Heart right ventricle (tissue), 16 donors: ENCODE measurements at regions not wholly inside any gene's neighbourhood (a gene's known extent, or its start where the extent isn't known, plus 50 kb on each side); places are given as distances from the start of the nearest gene placed in this dataset.

Source experiments
- ATAC-seq, 8 donors: fragments of 200-7000 bp; cut with Tn5 transposase; one replicate each; pipeline ENCODE4 v1.9.1; 2020; ENCODE audit warnings: mild to moderate bottlenecking in 8 of 8, moderate library complexity in 8 of 8, moderate number of reproducible peaks in 1 of 8
- DNase-seq, 2 donors: peaks; one replicate each; pipeline ENCODE4 v3.0.0-alpha.2; 2020
- H3K27ac ChIP-seq, 10 donors: fragments of 200-600 bp; sonication (generic) in 2 of 10; one replicate each; pipeline versions ENCODE4 v1.5.0 to v1.8.0; 2020 to 2022; ENCODE audit warnings: mild to moderate bottlenecking in 3 of 10
- H3K27me3 ChIP-seq, 7 donors: fragments of 200-600 bp; one replicate each; pipeline ENCODE4 v1.8.0; 2021 to 2022; ENCODE audit warnings: mild to moderate bottlenecking in 2 of 7
- H3K36me3 ChIP-seq, 9 donors: fragments of 200-600 bp; sonication (generic) in 1 of 9; one replicate each; pipeline versions ENCODE4 v1.5.0 to v1.8.0; 2020 to 2022; ENCODE audit warnings: mild to moderate bottlenecking in 2 of 9
- H3K4me1 ChIP-seq, 9 donors: fragments of 200-600 bp; sonication (generic) in 1 of 9; one replicate each; pipeline versions ENCODE4 v1.5.0 to v1.8.0; 2020 to 2022; ENCODE audit warnings: mild to moderate bottlenecking in 4 of 9
- H3K4me3 ChIP-seq, 10 donors: fragments of 200-600 bp; sonication (generic) in 2 of 10; one replicate each; pipeline versions ENCODE4 v1.5.0 to v1.8.0; 2020 to 2022; ENCODE audit warnings: mild to moderate bottlenecking in 7 of 10, moderate library complexity in 2 of 10
- H3K9me3 ChIP-seq, 11 donors: fragments of 200-600 bp in 10 of 11; sonication (generic) in 2 of 11; one replicate each; pipeline versions ENCODE4 v1.5.0 to v1.8.0; 2013 to 2022; ENCODE audit warnings: mild to moderate bottlenecking in 2 of 11, control low read depth in 1 of 11, moderate library complexity in 1 of 11
- CTCF ChIP-seq, 9 donors: fragments of 200-600 bp; sonication (generic) in 2 of 9; IDR thresholded peaks; one replicate each; pipeline versions ENCODE4 v1.5.0 to v1.8.0; 2021 to 2022; ENCODE audit warnings: antibody characterized with exemption in 9 of 9, mild to moderate bottlenecking in 5 of 9, moderate library complexity in 1 of 9
- WGBS, 2 donors: extraction: QIAGEN DNeasy Blood & Tissue Kit; methylation state at CpG; one replicate each; pipeline ENCODE4 v1.1.7; 2013; ENCODE audit warnings: inconsistent platforms in 1 of 2; 5-methylcytosine and 5-hydroxymethylcytosine counted together
- intact Hi-C, 10 donors: fragments of 100-400 bp; cut with DNase I; formaldehyde crosslinking; loops; one replicate each; pipeline versions ENCODE4 v1.11.1 to v1.14.2; 2022
- donor health status: Arrhythmogenic right ventricular cardiomyopathy.
- donor health status: ischemic (EF 13 %, LVEDD 7.1; RV severe dilation, severe dysfunction).
- donor health status: healthy with polysubstance abuse.
- donor health status: DM: no; HTN: yes; CAD: no.
- donor health status: DM: no; HTN: no; CAD: no.
- donor health status: ischemic (EF 25% LVEDD 6.9; RV normal size, moderate dysfunction).
- donor health status: ischemic (EF 25% LVEDD 5.7; RV mildly dilated, moderate dysfunction).
- donor health status: healthy.
- donor health status: DM: yes; HTN: yes; CAD: no.
- donor health status: Ischemic cardiomyopathy.
- donor health status: ischemic (EF 35%, LVEDD 5.7; RV mildly dilated, moderate dysfunction).
- donor health status: nonischemic (EF 11% LVEDD 7.7; RV severe dilation, severe dysfunction).
- donor health status: DM: yes; HTN: yes; CAD: no.
- donor health status: PGD.
- donor health status: ischemic (EF 29% LVEDD 5.4; RV normal size, mild dysfunction).
- donor health status: nonischemic (EF 23%, LVEDD 6.1; RV moderate dilation, normal function).

- 83 to 85% methylated on average over 4 of the region's 4 CpGs for WGBS, 2 donors
- ATAC-seq (no peak), DNase-seq (no peak)
- no peak for TF ChIP-seq CTCF (IDR thresholded peaks at IDR 0.05)
- peaks cover 0 to 12% (median 0%) of the 10 kb centered on the region in 11 donors for H3K9me3 ChIP-seq
- no peaks in the 10 kb centered on the region for H3K36me3 ChIP-seq
- H3K27me3 ChIP-seq = no peaks in the 10 kb centered on the region
- no peak overlapping the region for H3K4me3 ChIP-seq
- H3K27ac ChIP-seq = no peak overlapping the region
- no peaks in the 10 kb centered on the region for H3K4me1 ChIP-seq
- intact Hi-C loops = no loop called here
Observed at GRCh38 chr13:62067821-62068220, 652.2 kb upstream of the PCDH20 start.

GRCh38 chr13:62065016-62065415, 649.4 kb upstream of the PCDH20 start:
- Histone ChIP-seq H3K27ac (no peak overlapping the region), H3K27me3 (no peaks in the 10 kb centered on the region), H3K9me3 (peaks cover 0 to 12% (median 0%) of the 10 kb centered on the region in 11 donors), H3K4me1 (no peaks in the 10 kb centered on the region), H3K36me3 (no peaks in the 10 kb centered on the region), H3K4me3 (no peak overlapping the region)
- no peak for DNase-seq
- TF ChIP-seq CTCF (IDR thresholded peaks at IDR 0.05) = no peak
- no peak for ATAC-seq
- intact Hi-C loops = no loop called here

- Histone ChIP-seq H3K4me3 (no peak overlapping the region), H3K9me3 (peaks cover 0 to 10% (median 0%) of the 10 kb centered on the region in 11 donors), H3K27me3 (no peaks in the 10 kb centered on the region), H3K4me1 (no peaks in the 10 kb centered on the region), H3K36me3 (no peaks in the 10 kb centered on the region), H3K27ac (no peak overlapping the region)
- 60 to 67% methylated on average over 1 of the region's 1 CpG for whole genome bisulfite sequencing, 2 donors
- no peak for DNase-seq
- TF ChIP-seq CTCF (IDR thresholded peaks at IDR 0.05) = no peak
- intact Hi-C loops = loop anchor here in 1 of 10 donors (1.0 kb wide), 1 partner anchor 23 kb away; no protein-coding TSS in a partner anchor
- no peak for ATAC-seq
Observed at GRCh38 chr13:62061751-62062150, 646.1 kb upstream of the PCDH20 start.

GRCh38 chr13:62060570-62060969, 644.9 kb upstream of the PCDH20 start:
- no peak overlapping the region for H3K27ac ChIP-seq
- H3K27me3 ChIP-seq = no peaks in the 10 kb centered on the region
- ATAC-seq (no peak), DNase-seq (no peak)
- H3K4me1 ChIP-seq = no peaks in the 10 kb centered on the region
- WGBS, 2 donors = 92 to 93% methylated on average over 2 of the region's 2 CpGs
- intact Hi-C loops = no loop called here
- no peak overlapping the region for H3K4me3 ChIP-seq
- H3K36me3 ChIP-seq = no peaks in the 10 kb centered on the region
- no peak for TF ChIP-seq CTCF (IDR thresholded peaks at IDR 0.05)
- peaks cover 0 to 10% (median 0%) of the 10 kb centered on the region in 11 donors for H3K9me3 ChIP-seq
